Islet of Langerhans (tissue), 1 donor: ENCODE measurements at regions not wholly inside any gene's neighbourhood (a gene's known extent, or its start where the extent isn't known, plus 50 kb on each side); places are given as distances from the start of the nearest gene placed in this dataset.

Experiments used
- FAIRE-seq: peaks from one replicate; lab custom pipeline; 2011; peaks lifted over from hg19 to GRCh38; lab: Jason Lieb, UNC

DNA sequence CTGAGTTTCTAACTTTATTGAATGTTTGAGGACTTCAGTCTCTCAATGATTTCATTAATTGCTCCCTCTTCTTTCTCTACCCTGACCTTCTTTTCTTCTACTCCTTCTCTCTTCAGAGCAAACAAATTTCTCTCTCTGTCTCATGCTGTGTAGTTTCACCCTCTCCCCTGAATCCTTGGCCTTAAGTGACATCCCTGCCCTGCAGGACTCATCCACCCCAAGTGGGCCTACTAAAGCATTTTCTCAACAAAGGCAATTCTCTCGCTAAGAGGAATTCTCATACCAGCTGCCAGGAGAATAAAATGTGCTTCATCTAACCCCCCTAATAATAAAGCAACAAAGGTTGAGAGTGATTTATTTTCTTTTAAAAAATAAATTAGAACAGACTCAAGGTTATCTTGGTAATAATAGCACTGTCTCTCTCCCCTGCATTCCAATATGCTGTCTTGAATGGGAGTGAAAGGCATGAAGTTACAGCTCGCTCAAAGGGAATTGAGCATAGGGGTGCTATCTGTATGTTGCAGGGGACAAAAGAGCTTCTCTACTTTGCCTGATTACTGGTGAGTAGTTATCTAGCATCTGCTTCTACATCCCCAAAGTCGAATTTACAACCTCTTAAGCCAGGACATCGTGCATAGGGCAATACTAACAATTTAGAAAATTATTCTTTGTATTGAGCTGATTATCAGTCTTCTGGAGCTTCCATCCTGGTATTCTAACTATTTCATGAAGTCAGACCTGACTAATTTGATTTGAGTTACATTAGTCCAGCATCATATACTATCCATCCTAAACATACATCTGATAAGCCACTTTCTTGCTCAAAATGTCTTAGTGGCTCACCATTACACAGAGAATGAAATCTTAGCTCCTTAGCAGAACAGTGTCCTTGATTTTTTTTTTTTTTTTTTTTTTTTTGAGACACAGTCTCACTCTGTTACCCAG, 76.9 kb upstream of the DNAJC19 start:
- no peak for FAIRE-seq

DNA sequence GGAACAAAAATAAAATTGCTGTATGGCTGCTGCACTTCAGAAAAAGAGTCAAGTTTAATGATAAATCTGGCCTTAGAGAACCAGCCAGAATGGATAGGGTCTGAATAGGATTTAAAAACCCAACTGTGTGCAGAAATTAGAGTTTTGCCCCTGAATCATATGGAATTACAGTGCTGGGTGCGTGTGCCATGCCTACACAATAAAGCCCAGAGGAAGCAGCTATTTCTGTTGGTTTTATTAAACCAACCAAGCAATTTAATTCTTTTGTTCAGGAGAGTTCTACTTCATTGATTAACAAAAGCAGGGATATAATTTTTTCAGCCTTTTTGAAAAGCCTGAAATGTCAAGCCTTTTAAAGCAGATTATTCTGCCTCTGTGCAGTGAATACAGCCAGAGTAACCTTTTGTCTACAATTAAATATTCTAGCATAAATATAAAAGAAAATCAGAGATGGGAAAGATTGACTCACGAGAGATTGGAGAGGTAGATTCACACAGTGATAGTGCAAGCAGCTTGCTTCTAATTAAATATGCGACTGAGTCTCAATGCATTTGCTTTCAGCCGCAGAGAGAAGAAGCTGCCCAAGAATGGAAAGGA, 66.7 kb upstream of the DNAJC19 start:
- FAIRE-seq, result no peak

GRCh38 chr3:181054538-181054937, 65.0 kb upstream of the DNAJC19 start:
- no peak for FAIRE-seq

DNA sequence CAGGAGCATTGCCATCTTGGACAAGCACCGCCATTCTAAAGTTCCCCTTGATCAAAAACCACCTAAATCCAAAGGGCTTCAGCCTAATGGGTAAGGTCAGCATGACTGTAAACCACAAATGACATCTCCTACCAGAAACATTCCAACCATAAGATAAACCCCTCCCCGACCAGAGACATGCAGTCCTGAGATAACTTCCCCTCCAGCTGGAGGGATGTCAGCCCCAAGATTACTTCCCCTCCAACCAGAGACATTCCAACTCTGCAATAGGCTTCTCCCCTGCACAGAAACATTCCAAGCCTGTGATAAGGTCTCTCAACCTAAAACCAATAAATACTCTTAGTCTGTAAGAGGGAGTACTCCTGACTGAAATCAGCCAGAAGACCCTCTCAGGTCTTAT, 62.7 kb upstream of the DNAJC19 start:
- FAIRE-seq, result no peak

DNA sequence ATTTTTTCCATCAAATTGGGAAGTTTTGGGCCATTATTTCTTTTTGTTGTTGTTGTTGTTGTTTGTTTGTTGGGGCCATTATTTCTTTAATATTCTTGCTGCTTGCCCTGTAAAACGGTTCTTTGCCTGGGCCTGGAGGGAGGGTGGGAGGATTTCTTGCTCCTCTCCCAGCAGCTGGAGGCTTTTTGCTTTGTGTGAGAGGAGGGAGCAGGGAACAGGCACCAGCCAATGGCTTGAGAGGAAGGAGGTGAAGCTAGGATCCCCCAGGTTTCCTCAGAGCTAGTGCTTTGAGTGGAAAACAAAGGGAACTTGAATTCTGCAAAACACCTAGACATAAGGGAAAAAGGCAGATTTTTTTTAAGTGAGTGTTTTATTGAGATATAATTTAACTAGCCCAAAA, 61.2 kb upstream of the DNAJC19 start:
- FAIRE-seq, result no peak

- no peak for FAIRE-seq
Measured at GRCh38 chr3:181040030-181040429, 50.5 kb upstream of the DNAJC19 start.
